GM21526 (cell line): ENCODE measurements at regions not wholly inside any gene's neighbourhood (a gene's known extent, or its start where the extent isn't known, plus 50 kb on each side); places are given as distances from the start of the nearest gene placed in this dataset.
"Not testable (repeated sequence)": the region's sequence is repeated elsewhere in the genome, so short reads cannot be mapped to it uniquely, and the experiment has no call there.

ENCODE experiments used
- ATAC-seq: cut with Tn5 transposase; IDR thresholded peaks from one replicate; pipeline ENCODE4 v1.9.1; 2021; ENCODE audit warnings: moderate library complexity; ENCODE audit not compliant: unreplicated experiment, low FRiP score

DNA sequence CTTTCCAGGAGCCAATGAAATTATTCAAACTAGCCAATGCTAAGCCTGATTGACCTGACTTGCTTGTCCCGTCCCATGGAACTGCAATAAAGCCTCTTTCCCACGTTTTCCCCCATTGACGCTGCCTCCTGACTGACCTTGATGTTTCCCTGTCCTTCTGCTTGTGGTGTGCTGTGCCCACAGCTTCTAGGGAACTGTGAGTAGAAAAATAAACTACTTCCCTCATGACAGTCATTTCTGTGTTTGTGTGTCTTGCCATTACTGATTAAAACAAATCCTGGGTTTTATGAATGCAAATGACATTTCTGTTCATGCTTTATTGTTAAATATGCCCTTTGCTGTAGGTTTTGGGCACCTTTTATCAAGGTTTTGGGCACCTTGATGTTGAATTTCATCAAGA, 91.3 kb upstream of the ABI1 start:
- no peak for ATAC-seq

DNA sequence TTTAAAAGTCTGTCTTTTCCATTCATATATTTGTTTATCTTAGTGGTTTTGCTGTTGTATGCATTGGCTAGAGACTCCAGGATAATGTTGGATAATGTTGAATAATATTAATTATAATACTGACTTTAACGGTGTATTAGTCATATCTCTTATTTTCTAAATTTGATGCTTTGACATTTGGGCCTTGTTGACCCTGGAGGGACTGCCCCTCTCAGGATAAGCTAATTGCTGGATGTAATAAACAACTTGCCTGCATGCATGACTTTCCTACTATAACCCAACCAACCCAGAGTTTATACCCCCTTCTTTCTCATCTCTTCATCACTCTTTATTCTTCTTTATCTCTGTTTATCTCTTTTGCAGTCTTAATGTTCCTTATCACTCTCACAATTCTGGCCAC, 90.9 kb upstream of the ABI1 start:
- no peak for ATAC-seq

DNA sequence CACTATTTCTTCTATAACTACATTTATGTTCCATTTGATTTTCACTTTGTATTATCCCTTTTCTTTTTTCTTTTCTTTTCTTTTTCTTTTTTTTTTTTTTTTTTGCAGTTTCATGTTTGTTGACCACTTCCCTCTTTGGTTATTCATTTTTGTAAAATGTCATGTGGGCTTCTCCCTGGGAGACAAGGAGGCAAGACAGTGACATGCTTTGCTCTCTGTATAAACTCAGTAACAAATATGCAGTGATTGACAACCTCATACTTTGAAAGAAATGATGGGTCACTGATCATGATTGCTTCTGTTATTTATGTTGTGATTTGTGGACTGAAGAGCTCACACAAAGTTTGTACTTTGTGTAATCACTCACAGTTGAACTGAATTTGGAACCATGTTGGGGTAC, 90.2 kb upstream of the ABI1 start:
- no peak for ATAC-seq

DNA sequence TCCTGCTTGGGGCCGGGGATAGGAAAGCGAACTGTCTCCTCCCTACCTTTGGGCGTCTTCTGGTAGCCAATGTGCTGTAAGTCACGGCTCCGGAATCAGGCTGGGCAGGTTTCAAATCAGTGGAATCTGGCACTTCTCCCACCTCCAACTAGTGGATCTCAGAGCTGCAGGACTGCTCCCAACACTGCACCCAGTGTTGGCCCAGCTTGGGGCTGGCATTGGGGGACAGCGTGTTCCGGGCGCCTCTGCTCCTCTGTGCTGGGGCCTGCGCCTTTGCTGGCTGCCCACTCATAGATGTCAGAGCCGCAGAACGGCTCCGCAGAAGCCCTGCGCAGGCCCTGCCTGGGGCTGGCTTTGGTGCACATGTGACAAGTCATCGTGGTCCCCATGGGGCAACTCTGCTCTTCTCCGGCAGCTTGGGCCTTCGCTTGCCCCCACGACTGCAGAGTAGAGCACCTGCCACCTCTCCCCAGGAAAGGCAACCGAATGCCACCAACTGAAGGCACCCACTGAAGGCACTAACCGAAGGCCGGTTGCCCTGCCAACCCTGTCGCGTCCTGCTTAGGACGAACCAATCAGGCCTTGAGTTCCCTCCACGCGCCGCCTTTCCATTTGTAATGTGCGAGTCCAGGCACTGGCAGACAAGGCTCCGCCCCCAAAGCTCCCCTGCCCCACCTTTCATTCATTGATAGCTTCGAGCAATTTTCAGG, 85.5 kb upstream of the ABI1 start:
- no peak for ATAC-seq

DNA sequence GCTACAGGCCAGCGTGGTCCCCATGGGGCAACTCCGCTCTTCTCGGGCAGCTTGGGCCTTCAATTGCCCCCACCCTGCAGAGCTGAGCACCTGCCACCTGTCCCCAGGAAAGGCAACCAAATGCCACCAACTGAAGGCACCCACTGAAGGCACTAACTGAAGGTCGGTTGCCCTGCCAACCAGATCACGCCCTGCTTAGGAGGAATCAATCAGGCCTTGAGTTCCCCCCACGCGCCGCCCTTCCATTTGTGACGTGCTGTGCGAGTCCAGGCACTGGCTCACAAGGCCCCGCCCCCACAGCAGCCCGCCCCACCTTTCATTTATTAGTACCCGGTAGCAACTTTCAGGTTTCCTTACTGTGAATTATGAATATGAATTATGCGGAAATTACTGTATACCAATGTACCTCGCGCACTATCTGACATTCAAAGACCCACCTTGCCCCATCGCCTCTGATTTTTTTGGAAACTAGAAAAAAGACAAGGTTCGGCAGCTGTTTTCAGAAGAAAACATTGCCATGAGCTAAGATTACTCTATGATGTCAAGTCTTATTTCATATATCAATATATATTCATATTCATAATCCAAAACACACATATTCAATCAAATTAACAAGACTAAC, 83.6 kb upstream of the ABI1 start:
- no peak for ATAC-seq

DNA sequence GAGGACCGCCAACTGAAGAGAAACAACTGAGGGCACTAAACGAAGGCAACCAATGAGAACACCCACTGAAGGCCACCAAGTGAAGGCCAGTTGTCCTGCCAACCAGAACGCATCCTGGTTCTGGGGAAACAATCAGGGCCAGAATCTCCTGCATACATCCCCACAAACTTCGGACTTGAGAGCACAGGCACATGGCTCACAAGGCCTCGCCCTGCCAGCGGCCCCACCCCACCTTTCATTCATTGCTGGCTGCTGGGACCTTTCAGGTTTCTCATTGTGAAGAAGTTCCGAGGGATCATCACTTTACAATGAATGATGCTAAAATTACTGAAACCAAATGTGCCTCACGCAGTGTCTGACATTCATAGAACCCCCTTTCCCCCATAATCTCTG, 79.2 kb upstream of the ABI1 start:
- no peak for ATAC-seq

DNA sequence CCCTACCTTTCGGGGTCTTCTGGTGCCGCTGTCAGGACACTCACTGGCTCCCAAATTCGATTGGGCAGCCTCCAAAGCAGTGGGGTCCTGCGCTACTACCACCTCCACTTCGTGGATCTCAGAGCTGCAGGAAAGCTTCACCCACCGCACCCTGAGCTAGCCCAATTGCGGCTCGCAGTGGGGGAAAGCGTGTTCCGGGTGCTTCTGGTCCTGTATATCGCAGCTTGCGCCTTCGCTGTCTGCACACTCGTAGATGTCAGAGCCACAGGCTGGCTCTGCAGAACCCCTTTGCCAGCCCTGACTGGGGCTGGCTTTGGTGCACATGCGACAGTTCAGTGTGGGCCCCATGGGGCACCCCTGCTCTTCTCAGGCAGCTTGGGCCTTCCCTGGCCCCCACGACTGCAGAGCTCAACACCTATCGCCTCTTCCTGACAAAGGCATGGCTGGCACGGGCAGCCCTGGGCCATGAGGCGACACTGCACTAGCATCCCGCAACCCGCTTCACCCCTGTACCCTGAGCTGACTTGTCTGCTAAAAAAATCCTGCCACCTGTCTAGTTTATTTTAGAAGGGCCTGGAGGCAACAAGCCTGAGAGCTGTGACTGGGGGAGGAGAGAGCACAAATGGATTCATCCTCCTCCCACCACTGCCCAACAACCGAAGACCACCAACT, 78.7 kb upstream of the ABI1 start:
- ATAC-seq = no peak

DNA sequence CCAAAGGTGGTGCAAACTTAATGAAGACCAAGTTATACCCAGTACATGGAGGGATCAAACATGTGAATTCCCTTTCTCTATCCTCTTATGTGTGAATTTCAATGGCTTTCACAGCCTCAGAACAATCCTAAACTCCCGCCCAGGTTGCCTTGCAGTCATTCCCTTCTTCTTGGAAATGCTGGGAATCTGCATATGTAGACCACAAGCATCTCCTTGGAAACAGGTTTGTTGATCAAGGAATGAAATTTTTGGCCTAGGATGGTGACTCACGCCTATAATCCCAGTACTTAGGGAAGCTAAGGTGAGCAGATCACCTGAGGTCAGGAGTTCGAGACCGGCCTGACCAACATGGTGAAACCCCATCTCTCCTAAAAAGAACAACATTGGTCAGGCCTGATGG, 77.8 kb upstream of the ABI1 start:
- no peak for ATAC-seq

DNA sequence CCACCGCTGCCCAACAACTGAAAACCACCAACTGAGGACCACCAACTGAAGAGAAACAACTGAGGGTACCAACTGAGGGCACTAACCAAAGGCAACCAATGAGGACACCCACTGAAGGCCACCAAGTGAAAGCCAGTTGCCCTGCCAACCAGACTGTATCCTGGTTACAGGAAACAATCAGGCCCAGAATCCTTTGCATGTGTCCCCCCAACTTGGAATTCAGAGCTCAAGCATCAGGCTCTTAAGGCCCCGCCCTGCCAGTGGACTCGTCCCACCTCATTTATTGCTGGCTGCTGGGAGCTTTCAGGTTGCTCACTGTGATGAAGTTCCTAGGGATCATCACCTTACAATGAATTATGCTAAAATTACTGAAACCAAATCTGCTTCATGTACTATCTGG, 76.6 kb upstream of the ABI1 start:
- ATAC-seq = no peak

DNA sequence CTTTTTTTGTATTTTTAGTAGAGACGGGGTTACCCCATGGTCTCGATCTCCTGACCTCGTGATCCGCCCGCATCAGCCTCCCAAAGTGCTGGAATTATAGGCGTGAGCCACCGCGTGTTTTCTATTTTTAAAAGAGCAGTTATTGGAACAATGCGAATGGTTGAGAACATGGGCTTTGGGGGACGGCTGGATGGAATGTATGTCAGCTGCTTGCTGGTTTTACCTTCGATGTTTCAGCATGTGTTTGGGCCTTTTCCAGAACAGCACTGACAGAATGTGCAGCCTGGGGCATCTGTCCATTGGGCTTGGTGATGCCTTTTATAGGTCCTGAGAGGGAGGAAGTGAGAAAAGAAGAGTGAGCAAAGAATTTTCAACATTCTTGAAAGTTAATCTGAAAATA, 73.4 kb upstream of the ABI1 start:
- not testable (repeated sequence) for ATAC-seq

DNA sequence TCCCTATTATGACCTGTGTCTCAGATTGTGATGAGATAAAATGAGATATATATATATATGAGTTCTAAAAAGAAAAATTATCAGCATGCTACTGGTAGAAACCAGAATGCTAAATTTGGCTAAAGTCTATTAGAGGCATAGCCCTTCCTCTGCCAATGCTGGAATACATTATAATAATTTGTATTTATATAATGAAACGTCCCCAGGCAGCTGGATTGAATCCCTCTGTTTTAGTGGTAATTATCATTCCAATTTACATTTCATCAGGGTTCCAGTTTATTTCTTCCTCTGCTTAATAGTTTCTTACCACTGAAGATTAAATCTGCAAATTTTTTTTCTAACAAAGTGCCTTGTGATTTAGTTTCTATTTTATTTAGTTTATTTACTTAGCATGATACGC, 71.8 kb upstream of the ABI1 start:
- ATAC-seq = no peak

DNA sequence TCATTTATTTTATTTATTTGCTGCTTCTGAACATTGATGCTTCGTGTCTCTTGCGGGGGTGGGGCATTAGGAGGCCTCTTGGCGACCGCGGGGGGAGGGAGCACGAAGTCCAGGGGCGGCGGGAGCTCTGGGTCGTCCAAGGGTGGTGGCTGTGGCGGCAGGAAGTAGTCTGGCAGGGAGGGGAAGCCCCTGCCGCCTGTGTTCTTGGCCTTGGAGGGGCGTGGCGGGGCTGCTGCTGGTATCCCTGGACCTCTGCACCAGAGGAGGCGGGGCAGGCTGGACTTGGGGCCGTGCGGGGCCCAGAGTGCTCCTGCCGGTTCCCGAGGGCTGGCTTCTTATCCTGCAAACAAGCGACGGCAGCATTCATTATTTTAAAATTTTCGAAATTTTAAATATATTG, 70.5 kb upstream of the ABI1 start:
- ATAC-seq = peak; percentile 78

DNA sequence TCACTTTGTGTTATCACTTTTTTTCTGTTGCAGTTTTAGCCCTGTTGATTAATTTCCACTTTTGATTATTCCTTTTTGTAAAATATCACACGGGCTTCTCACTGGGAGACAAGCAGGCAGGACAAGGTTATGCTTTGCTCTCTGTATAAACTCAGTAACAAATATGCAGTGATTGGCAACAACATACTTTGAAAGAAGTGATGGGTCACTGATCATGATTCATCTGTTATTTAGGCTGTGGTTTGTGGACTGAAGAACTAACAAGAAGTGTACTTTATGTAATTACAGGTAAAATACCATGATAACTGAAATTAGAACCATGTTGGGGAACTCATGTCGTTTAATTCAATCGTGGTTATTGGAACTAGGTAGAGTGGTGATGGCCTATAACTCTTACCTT, 62.1 kb upstream of the ABI1 start:
- not testable (repeated sequence) for ATAC-seq

DNA sequence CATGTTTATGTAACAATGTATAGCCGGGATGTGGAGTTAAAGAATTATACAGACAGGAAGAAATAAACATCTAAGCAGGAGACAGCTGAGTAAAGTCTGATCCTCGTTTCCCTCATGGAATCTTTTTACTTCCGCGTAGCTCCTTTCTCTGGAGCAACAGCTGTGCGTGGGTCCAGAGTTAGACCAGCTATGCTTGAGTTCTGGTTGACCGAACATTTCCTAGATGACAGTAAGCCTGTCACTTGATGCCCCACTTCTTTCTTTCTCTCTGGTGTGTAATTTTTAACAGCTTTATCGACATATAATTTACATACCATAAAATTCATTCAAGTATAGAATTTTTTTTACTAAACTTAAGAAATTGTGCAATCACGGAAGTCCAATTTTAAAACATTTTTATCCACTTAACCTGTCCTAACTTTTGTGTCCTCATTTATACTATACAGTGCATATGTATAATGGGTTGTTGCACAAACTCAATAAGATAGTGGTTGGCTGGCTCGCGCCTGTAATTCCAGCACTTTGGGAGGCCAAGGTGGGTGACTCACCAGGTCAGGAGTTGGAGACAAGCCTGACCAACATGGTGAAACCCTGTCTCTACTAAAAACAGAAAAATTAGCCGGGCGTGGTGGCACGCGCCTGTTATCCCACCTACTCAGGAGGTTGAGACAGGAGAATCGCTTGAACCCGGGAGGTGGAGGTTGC, 58.5 kb upstream of the ABI1 start:
- ATAC-seq = not testable (repeated sequence)

DNA sequence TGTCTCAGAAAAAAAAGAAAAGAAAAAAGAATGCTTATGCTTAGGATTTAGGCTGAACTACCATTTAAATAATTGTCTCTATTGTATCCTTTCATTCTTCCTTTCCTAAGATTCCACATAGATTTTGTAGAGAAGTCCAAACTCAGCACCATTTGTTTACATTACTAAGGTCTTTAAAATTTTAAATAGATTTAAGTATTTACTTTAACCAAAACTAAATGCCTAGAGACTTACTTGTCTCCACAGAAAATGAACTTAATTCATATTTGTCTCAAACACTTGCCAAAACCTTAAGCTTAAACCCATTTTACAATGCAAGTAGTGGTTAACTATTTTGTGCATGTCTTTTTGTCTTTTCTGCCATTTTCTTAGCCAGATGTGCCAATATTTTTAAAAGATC, 54.1 kb upstream of the ABI1 start:
- no peak for ATAC-seq

DNA sequence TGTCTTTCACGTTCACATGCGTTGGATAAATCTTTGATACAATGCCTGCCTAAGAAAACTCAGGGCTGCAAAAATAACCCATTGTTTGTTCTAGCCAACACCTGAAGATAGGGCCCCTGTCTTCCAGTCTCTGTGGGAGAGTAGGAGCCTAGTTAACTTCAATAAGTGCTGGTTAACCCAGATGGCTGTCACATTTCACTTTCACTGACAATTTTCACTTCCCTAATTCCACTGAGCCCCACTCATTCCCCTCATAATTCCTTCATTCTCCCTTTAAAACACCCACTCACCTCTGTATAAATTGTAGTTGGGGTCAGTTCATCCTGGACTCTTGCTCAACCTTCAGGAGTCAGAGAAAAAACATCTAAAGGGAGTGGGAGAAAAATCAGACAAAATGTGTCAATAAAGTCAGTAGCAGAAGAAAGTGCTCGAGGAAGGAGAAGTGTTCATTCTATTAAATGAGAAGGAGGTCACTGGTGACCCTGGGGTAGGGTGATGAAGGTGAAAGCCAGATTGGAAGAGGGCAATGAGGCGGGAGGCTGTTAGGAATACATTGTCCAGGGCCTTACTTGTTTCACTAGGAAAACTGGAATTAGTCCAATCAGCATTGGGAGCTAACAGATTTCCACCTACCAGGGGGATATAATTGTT, 51.2 kb upstream of the ABI1 start:
- peak; percentile 77 for ATAC-seq
